Globus pallidus (tissue), 1 donor: ENCODE measurements at regions not wholly inside any gene's neighbourhood (a gene's known extent, or its start where the extent isn't known, plus 50 kb on each side); places are given as distances from the start of the nearest gene placed in this dataset.

Experiments used
- DNase-seq: peaks from one replicate; pipeline ENCODE4 v3.0.0-alpha.2; 2015; ENCODE audit warnings: low spot score

DNA sequence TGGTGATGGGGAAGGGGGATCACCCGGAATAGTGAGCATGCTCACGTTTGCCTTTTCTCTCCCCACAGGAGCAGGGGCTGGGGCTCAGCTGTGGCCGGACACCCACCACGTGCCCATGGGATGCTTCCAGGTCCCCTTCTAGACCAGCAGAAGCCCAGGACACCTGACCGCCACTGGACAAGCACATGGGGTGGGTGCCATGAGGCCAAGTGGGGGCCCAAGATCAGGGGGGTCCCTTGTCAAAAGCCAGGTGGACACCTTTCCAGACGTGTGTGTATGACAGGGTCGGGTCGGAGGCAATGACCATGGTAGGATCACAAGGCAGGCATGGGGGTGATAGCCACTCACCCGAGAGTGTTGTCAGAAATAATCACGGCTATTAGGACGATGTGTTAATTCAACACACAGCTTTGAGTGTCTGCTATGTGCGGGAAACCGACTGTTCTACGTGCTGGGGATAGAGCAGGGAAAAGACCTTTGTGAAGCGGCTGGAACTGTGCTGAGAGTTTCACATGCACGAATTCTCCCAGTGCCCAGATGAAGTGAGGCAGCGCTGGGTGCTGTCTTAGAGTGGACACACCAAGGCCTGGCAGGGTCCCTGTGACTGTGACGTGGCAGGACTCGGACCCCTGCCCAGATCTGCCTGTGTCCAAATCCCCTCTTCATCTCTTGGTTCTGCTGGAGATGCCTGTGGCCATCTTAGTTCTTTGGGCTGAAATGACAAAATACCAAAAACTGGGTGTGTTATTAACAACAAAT lies 244.7 kb downstream of the NDUFA10 start:
- DNase-seq: no peak

DNA sequence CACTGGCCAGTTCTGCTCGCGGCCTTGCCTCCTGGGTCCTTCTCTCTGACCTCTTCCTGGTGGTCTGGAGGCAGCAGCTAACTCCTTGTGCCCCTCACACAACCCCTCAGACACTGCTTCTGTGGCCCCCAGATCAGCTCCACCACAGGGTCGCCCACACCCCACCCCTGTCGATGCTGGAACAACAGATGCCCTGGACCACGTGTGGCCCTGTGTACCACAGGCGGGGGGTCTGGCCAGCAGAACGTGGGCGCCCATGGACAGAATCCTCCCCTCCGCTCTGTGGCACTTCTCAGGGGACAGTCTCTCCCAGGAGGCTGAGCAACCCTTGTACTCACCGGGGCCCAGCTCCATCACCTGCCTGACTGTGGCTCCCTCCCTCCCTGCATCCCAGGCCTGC lies 245.6 kb downstream of the NDUFA10 start:
- no peak for DNase-seq

DNA sequence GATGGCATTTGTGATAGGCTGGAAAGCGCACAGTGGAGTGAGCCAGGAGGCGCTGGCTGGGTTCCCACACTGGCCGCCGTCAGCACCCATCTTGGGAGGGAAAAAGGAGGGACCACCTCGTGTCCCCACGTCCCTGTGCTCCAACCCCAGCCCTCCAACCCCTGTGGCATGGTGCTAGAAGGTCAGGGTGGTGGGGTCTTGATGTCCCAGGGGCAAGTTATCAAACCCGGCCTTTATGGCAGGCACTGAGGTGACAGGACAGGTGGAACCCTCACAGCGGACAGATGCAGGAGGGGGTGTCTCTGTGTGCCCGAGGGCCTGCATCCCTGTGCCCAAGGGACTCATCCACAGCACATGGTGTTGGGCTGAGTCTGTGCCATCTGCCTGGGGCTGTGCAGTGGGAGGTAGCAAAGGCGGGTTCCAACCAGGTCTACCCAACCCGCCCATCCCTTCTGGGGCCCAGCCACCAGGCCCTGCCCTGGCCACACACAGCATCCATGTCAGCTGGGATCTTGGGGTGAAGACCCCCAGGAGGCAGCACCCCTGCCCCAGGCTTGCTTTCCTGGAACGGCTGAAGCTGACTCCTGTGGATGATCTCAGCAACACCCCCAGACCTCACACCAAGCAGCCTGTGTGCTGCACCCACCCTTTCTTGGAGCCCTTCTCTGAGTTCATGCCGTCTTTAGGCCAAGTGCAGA lies 246.1 kb downstream of the NDUFA10 start:
- no peak for DNase-seq

DNA sequence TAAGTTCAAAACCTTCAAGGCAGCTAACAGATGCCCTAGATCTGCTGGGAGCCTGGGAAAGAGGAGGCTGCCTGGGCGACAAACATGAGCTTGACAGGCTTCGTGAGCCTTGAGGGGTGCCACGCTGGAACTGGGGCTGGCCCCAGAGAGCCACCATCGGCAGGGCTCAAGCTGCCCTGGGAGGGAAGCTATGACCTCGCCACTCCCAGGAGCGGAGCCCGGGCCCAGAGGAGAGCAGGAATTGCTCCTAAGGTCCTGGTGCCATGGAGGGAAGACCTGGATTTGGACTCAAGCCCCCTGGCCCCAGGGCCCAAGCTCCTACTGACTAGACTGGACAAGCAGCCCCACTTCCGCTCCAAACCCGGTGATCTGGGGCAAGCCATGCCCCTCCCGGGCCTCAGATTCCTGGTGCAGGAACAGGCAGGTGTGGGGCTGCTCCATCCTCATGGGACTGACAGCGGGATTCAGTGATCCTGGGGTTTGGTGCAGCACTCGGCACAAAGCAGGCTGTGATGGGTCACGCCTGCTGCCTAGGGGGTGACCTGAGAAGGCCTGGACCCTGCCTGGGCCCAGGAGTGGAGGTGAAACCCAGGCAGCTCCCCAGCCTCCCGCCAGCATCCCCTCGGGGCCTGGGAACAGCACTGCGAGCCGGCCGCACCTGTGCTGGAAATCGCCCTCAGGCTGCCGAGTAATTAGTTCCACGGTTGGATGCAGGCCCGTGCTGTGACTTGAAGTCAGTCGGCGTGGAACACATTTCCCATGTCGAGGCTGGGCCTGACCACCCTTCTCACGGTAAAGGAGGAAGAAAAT lies 246.9 kb downstream of the NDUFA10 start:
- no peak for DNase-seq

DNA sequence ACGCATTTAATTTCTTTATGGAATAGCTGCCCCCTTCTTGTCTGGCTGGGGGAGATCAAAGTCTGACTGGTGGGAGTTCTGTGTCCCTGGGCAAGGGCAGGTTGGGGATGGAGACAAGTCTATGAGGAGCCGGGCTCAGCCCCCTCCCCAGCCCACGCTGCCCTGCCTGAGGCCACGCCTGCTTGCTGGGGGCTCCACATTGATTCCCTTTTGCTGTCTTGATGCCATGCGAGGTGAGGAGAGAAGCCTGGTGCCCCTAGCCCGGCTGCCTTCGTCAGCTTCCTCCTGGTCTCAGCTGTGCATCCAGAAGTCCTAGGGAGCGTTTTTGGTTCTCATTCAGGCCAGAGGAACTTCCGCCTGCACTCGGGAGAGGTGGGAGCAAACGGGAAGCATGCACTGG lies 247.9 kb downstream of the NDUFA10 start:
- DNase-seq: no peak

DNA sequence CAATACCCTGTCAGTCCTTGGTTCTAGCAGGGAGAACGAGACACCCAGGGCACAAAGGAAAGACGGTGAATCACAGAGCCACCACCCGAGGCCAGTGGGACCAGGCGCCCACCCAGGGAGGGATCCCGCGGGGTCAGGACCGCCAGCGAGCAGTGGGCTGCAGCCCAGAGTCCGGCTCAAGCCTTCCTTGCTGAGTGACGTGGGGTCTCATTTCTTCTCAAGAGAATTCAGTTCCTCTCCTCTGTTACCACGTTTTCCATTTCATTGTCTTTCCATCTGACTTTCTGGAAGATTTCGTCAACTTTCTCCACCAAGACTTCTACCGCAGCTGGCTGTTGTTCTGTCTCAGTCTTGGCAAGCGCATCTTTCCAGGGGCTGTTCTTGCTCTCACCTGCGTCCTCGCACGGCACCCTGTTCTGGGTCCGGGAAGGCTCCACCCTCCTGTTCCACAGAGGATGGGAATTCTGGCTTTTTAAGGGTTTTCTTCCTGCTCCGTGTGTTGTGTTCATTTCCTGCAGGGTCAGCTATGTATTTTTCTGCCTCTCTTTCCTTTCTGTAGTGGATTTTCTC lies 248.6 kb downstream of the NDUFA10 start:
- no peak for DNase-seq

DNA sequence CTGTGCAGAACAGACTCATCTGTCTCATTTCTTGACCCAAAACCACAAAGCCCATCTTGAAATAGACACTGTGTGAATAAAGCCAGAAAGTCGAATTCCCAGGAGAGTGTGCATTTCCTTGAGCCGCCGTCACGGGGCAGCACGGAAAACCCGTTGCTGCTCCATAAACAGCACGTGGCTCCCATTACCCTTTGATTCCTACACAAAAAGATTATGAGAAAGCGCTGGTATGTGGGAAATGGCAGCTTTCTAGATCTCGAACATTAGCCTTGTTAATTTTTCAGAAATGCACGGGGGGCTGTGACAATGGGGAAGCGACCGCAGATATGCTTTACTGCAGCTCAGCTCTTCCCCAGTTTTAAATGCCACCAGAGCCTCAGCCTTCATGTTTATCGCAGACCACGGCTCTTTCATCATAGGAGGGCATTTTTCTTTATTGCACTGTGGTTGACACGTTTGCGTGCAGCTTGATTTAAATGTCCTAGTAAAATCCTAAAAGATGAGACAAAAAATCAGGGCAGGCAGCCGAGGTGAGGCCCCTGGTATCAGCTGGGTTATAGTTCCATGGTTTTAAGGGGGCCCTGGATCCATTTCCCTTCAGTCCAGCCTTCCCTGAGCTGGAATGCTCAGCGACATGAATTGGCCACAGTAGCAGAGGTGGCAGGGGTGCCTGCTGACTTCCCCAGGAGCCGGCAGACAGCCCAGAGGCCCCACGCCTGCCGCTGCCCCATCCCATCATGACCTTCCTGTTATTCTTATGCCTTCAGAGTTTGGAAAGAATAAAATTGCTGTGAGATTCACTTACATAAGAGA lies 249.3 kb downstream of the NDUFA10 start:
- no peak for DNase-seq

DNA sequence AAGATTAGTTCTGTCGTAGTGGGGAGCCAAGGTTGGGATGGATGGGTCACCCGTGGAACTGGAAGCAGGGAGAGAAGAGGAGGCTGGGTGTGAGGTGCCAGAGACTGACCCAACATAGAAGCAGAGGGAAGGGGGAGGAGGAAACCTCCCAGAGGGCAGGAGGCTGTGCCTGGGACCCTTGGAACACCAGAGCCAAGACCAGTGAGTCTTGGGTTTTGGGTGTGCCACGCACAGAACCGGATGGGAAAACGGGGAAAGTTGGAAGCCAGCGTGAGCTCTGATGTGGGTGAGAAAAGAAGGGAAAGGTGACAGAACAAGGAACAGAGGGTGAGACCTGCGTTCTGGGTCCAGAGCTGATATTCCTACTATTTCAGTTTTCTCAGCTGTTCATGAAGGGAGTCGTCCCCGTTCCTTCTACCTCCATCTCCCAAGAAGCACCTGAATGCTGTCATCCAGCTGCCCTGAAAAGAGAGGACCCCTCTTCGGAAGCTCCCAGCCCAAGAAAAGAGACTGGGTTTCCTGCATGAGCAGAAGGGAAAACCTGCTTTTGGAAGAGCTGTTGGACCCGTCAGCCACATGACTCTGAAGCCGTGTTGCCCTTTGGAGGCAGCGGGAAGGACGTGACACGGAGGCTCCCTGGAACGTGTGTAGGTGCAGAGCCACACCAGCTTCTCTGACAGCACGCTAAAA lies 250.1 kb downstream of the NDUFA10 start:
- DNase-seq: no peak

DNA sequence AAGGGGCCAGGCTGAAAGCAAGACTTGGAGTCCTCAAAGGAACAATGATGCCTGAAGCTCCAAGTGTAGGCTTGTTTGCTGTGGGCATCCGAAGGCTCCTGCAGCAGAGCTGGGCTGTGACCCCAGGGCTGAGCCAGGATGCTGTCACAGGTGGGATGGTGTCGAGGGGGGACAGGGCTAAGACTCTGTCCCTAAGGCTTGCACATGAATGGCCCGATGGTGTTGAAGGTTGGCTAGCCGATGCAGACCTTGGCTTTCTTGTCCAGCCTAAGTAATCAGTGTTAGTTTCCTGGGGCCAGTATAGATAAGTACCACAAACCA lies 251.0 kb downstream of the NDUFA10 start:
- no peak for DNase-seq

DNA sequence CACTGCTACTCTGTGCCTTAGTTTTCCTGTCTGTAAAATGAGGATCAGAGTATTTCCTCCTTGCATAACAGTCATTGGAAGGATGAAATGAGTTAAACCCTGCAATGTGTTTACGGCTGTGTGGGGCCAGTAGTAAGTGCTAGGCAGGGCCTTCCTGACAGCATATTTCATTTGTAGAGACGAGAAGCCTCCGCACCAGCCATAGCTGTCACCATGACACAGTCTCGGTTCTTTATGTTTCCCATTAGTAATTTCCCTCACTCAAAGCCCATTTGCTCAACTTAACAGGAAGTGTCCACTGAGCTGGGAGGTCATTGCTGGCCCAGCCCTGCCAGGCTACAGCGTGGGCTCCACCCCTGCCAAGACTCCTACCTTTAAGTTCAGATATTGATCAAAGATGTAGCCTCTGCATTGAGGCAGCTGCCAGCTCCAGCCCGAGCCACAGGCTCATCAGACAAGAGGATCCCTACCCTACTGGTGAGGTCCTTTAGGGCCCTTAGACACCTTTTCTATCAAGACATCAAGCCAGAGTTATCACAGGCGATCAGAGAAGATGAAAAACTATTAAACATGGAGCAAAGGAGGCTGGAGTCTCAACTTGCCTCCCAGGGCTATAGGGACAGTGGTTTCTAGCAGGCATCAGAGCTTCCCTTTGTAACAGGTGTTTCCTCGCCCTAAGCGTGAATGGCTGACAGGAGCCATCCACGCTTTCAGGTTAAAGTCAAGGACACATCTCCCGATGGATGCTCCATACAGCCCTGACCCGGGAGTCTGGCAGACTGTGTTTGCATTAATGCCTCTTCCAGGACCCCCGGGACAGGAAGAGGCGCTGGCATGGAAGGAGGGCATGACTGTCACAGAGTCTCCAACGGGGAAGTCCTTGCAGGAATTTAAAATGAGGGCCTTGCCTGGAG lies 251.7 kb downstream of the NDUFA10 start:
- no peak for DNase-seq

DNA sequence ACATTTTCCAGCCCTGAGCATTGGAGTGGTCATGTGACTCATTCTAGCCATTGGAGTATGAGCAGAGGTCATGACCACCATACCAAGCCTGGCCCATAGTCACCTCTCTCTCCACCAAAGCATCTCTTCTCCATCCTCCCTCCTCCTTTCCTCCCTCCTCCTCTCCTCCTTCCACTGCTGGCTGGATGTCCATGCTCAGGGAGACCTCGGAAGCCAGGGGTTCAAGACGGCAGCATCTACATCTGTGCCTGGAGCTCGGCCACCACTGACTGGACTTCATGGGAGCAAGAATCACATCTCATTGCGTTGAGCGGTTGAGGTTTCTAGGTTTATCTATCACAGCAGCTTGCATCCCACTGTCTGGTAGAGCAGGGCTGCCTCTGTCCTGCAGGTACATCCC lies 252.4 kb downstream of the NDUFA10 start:
- DNase-seq: no peak

DNA sequence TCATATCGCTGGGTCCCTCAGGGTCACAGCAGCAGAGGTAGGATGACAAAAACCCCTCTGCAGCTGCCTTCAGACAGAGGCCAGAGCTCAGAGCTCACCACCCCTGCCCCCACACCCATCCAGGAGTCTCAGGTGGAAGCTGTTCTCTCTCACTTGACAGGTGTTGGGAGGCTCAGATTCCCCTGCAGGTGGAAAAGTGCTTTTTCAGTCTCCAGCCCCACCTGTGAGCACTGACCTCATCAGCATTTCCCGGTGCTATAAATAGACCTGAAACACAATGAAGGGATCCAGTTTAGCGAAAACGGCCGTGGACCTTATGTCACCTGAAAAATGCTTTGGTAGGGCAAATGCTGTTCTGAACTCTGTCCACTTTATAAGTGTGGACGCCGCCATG lies 254.9 kb downstream of the NDUFA10 start:
- DNase-seq: no peak

DNA sequence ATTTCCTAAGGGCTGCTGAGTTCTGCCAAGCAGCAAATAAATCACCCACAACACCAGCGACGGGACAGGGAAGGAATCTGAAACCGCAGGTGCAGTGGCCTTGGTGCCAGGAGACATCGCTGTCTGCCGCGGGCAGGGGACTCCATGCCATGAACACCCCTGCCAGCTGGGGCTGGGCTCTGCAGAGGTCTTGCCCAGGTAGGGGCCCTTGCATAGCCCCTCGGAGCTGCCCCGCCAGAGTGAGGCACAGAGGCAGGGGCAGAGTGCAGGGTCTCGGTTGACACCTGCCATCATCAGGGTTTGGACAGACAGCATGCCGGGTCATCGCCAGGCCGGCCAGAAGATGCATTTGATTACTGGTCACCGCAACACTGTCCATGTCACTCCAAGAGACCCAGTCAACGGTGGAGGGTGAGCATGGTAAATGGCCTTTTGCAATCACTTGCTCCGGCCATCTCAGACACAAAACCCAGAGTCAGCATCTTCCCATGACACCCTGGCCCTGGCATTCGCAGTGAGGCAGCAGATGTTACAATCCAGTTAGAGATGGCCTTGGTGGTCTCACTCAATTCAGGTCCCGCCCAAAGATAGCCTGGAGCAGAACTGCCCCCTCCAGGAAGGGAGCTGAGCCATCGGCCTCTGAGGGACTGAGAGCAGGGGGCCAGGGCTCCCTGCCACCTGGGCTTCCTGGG lies 255.4 kb downstream of the NDUFA10 start:
- DNase-seq: no peak

DNA sequence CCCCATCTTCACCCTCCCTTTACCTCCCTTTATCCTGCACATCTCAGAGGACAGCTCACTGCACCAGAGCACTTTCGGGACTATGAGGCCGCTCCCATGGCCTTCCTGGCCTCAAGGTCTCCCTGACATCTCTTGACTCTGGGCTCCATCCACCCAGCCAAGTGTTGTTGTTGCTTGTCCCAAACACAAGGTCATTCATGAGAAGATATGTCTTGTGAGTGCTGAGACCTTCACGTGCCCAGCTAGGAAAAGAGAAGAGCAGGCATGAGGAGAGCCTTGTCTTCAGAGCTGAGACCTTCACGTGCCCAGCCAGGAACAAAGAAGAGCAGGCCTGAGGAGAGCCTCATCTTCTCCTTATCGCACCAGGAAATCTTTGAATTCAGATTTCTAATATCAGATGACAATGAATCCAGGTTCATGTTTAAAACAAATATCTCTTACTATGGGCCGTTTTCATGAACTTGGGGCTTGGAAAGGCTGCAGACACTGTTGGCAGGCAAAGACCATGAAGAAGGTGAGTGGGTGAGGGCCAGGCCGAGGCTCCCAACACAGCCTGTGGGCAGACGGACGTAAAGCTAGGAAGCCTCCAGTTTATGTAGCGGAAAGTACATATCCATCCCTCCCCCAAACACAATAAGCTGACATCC lies 256.1 kb downstream of the NDUFA10 start:
- DNase-seq: no peak

DNA sequence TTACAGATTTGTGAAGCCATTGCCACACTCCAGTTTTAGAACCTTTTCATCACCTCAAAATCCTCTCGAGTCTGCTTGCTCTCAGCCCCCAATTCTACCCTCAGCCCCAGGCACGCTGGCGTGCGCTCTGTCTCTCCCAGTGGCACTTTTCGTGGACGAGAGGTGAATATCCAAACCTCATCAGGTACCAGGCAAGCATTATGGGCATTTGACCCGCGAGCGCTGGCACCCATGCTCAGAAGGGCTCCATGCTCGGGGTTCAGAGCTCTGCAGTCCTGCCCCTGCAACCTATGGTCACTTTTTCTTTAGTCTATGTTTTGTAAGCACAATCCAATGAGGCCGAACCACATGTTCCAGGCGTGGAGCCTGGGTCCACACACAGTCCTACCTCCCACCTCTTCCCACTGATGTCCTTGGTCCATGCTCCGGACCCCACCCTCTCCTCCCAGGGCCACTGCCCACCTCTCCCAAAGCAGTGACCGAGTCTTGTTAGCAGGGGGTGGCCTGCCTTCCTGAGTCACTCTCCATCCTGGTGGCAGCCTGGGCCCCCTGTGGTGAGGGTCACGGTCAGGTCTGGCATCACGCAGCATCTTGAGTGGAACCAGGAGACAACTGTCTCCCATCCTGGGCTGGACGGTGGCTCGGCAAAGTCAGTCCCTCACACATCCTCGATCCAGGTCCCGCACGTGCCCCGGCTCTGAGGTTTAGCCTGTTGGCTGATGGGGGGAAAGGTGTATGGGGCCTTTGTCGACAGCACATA lies 256.9 kb downstream of the NDUFA10 start:
- no peak for DNase-seq

DNA sequence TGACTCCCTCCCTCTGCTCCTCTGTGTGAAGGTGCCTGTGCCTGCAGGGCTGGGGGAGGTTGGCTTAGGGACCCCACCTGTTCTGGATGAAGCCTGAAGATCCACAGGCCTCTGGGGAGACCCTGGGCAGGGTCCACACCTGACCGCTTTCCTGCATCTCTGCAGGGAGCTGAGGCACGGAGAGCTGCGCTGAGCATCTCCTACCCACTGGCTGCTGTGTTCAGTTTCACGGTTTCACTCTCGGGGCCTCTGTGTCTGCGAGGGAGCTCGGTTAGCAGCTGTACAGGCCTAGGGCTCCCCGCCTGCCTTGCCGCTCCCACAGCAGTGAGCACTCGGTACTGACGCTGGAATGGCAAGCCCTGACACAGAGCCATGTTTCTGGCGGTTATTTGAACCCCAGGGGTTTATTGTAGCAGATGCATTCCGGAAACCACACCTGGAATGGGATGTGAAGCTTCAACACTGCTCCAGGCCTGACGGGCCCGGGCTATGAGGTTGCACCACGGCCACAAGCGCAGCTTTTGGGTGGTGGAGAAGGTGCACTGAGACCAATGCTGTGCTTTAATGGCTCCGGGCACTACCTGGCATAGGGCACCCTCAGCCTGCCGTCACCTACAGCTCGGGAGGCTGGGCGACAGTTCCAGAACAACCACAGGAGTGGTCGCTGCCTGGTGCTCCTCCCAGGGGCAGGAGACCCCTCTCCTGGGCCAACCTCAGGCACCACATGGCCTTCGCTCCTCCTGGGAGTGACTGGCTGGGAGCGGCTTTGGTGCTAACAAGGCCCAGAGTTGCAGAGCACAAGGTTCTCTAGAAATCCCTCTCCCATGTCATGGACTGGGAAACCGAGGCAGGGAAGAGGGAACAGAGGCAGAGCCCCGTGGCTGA lies 257.9 kb downstream of the NDUFA10 start:
- DNase-seq: no peak

DNA sequence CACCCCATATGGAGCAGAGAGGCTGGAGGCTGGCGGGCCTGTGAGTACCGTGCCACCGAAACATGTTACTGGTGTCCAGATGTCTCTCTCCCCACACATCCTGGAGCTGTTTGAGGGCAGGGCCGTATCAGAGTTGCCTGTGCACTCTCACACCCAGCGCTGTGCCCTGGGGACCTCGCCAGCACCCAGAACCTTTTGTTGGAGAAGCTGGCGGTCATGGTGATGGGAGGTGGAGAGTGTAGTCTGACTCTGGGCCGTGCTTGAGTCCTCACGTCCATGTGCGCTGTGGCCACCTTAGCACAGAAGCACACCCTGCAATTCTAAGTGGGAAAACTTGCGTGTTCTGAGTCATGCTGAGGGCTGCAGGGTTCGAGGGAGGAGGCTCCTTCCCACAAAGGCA lies 259.2 kb downstream of the NDUFA10 start:
- no peak for DNase-seq
